Thymus (tissue), 11 donors: ENCODE measurements at regions not wholly inside any gene's neighbourhood (a gene's known extent, or its start where the extent isn't known, plus 50 kb on each side); places are given as distances from the start of the nearest gene placed in this dataset.

ENCODE experiments used
- DNase-seq, 9 donors: peaks; one replicate each; pipeline ENCODE4 v3.0.0-alpha.2; 2013; ENCODE audit warnings: low spot score in 9 of 9, low read depth in 6 of 9, missing footprints in 1 of 9
- H3K27ac ChIP-seq, 2 donors: one replicate each; pipeline ENCODE4 v1.5.1; 2013; ENCODE audit warnings: control low read depth in 1 of 2, low read depth in 1 of 2, low read length in 1 of 2, mild to moderate bottlenecking in 1 of 2, moderate library complexity in 1 of 2
- H3K27me3 ChIP-seq, 2 donors: one replicate each; pipeline ENCODE4 v1.5.1; 2013; ENCODE audit warnings: low read length in 1 of 2; ENCODE audit not compliant: control insufficient read depth in 2 of 2, insufficient read depth in 1 of 2
- H3K36me3 ChIP-seq, 2 donors: one replicate each; pipeline ENCODE4 v1.5.1; 2013; ENCODE audit warnings: low read length in 1 of 2, mild to moderate bottlenecking in 1 of 2, moderate library complexity in 1 of 2; ENCODE audit not compliant: control insufficient read depth in 2 of 2, insufficient read depth in 2 of 2
- H3K4me1 ChIP-seq, 2 donors: one replicate each; pipeline ENCODE4 v1.5.1; 2013; ENCODE audit warnings: low read length in 2 of 2; ENCODE audit not compliant: control insufficient read depth in 2 of 2, insufficient read depth in 2 of 2
- H3K4me3 ChIP-seq, 2 donors: one replicate each; pipeline ENCODE4 v1.5.1; 2013; ENCODE audit warnings: low read length in 2 of 2, control low read depth in 1 of 2, mild to moderate bottlenecking in 1 of 2
- H3K9me3 ChIP-seq, 2 donors: one replicate each; pipeline ENCODE4 v1.5.1; 2013; ENCODE audit warnings: low read length in 1 of 2, mild to moderate bottlenecking in 1 of 2; ENCODE audit not compliant: control insufficient read depth in 2 of 2, insufficient read depth in 1 of 2
- WGBS: extraction: QIAGEN DNeasy Blood & Tissue Kit; methylation state at CpG from one replicate; pipeline ENCODE4 v1.1.7; 2013; 5-methylcytosine and 5-hydroxymethylcytosine counted together
- donor health status: healthy.

DNA sequence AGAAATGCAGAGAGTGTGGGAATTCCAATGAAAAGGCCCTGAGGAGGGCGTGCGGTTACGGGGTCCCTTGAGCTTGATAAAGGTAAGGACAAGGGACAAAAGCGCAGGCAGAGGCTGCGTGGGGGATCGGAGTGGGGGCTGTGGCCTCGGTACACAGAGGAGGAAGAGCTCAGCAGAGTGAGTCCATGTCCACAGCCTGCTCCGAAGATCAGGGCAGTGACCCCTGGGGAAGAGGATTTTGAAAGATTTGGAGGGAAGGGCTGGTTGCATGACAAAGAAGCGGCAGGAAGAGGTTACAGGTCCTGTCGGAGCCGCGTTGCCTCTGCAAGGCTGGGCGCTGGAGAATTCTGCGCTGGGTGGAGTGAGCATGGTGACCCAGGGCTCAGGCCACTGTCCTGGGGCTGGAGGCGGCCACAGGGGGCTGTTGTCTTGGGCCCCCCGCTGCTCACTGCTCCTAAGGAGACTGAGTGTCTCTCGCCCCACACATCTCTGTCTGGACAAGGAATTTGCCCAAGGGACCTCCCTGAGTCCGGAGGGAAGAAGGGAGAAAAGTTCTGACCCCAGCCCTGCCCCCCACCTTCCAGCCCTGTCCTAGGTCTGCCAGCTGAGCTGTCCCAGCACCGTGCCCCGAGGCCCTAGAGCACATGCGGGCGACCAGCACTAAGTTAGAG, 69.8 kb upstream of the INSIG1 start:
- Histone ChIP-seq H3K4me1 (no peaks in the 10 kb centered on the region), H3K27ac (no peak overlapping the region), H3K9me3 (no peaks in the 10 kb centered on the region), H3K27me3 (peaks cover 0 to 10% of the 10 kb centered on the region in 2 donors), H3K36me3 (no peaks in the 10 kb centered on the region), H3K4me3 (no peak overlapping the region)
- no peak for DNase-seq
- 93% methylated on average over 22 of the region's 22 CpGs for WGBS

DNA sequence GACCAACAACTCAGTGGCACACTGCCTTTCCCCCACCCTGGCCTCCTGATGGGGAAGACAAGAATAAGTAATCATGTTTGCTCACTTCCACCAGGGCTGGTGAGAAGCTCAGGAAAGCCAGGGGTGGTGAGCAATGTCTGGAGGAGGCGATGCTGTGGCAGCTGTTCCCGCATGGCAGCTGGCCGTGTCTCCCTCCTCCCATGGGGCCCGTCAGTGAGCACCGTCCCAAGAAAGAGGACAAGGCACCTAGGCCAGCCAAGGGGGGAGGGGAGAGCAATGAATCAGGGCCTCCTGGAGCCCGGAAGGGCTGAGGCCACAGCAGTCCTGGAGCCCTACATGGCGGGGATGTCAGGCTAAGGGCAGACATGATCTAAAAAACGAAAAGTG, 69.2 kb upstream of the INSIG1 start:
- H3K27me3 ChIP-seq: peaks cover 0 to 10% of the 10 kb centered on the region in 2 donors
- H3K9me3 ChIP-seq: no peaks in the 10 kb centered on the region
- no peaks in the 10 kb centered on the region for H3K4me1 ChIP-seq
- no peak overlapping the region for H3K27ac ChIP-seq
- no peak overlapping the region for H3K4me3 ChIP-seq
- H3K36me3 ChIP-seq: no peaks in the 10 kb centered on the region
- no peak for DNase-seq
- WGBS: 96% methylated on average over 8 of the region's 8 CpGs

DNA sequence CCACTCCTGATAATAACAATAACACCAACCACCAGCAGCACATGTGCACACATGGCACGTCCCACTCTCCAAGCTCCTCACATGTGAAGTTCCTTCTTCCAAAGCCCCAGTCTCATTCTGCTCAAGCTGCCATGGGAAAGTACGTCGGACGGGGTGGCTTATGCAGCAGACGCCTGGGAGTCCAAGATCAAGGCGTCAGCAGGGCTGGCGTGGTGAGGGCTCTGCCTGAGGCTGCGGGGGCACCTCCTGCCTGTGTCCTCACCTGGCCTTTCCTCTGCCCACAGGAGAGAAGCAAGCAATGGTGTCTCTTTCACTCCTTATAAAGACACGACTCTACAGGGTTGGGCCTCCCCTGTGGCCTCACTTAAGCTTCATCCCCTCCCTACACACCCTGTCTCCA, 68.8 kb upstream of the INSIG1 start:
- no peaks in the 10 kb centered on the region for H3K4me1 ChIP-seq
- no peak for DNase-seq
- no peaks in the 10 kb centered on the region for H3K36me3 ChIP-seq
- H3K27ac ChIP-seq: no peak overlapping the region
- H3K9me3 ChIP-seq: no peaks in the 10 kb centered on the region
- WGBS: 96% methylated on average over 9 of the region's 9 CpGs
- peaks cover 0 to 10% of the 10 kb centered on the region in 2 donors for H3K27me3 ChIP-seq
- H3K4me3 ChIP-seq: no peak overlapping the region

DNA sequence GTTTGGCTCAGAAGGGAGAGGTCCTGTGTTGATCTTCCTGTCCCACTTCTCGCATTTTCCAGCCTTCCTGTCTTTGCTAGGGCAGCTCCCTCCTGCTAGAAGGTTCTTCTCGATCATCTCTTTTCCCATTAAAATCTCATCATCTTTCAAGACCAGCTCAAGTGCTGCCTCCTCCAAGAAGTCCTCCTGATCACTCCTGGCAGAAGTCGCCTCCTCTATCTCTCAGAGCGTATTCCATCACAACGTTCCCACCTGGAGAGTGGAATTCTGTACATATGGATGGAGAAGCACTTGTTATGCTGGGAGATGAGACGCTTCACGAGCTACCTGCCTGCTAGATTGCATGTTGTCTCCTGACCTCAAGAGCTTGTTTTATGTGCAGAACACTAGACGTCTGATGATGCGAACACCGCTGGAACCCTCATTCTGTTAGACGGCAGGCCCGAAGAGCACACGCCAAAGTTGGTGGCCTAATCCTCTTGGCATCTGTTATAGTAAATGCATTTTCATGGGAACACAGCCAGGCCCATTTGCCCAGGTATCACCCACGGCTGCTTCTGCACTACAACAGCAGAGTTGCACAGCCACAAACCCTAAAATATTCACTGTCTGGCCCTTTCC, 68.0 kb upstream of the INSIG1 start:
- no peak overlapping the region for H3K4me3 ChIP-seq
- no peaks in the 10 kb centered on the region for H3K4me1 ChIP-seq
- 94% methylated on average over 14 of the region's 14 CpGs for WGBS
- peaks cover 0 to 10% of the 10 kb centered on the region in 2 donors for H3K27me3 ChIP-seq
- no peak overlapping the region for H3K27ac ChIP-seq
- H3K36me3 ChIP-seq: no peaks in the 10 kb centered on the region
- H3K9me3 ChIP-seq: no peaks in the 10 kb centered on the region
- no peak for DNase-seq

DNA sequence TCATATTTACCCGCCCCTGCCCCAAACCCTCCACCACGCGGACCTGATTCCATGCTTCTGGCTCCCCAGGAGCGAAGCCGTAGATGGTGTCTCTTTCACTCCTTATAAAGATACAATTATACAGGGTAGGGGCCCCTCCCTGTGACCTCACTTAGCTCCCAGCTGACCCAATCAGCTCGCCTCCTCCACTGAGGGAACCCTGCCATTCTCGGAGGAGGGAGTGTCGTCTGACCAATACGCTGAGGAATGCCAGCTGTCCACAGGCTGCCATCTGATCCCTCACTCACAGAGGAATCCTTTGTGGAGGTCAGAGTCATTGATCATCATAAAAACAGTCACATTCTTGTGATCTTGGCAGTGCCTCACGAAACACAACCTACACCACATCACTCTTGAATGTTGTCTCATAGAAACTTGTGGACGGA, 67.5 kb upstream of the INSIG1 start:
- Histone ChIP-seq H3K27me3 (peaks cover 0 to 10% of the 10 kb centered on the region in 2 donors), H3K36me3 (no peaks in the 10 kb centered on the region), H3K9me3 (no peaks in the 10 kb centered on the region), H3K27ac (no peak overlapping the region), H3K4me1 (no peaks in the 10 kb centered on the region), H3K4me3 (no peak overlapping the region)
- WGBS: 95% methylated on average over 11 of the region's 11 CpGs
- no peak for DNase-seq

DNA sequence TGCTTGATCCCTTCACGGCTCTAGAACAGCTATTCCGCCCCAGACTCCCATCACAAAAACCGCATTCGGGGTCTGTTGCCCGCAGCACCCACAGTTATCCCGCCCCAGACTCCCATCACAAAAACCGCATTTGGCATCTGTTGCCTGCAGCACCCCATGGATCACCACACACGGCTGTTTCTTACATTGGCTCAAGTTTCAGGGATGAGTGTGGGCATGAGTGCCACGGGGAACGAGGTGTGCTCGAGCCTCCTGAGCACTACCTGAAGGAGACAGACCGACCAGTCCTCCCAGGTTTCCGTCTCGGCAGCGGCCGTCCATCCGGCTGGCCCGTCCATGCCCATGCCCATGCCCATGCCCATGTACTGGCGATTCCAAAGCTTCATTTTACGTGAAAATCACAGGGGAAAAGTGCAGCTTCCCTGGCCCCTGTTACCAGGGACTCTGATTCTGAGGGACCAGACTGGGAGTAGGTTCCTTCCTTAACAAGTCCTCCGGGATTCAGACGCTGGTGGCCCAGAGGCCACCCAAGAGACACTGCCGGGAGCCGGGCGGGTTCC, 66.4 kb upstream of the INSIG1 start:
- peaks cover 0 to 10% of the 10 kb centered on the region in 2 donors for H3K27me3 ChIP-seq
- no peaks in the 10 kb centered on the region for H3K4me1 ChIP-seq
- no peak for DNase-seq
- no peak overlapping the region for H3K4me3 ChIP-seq
- no peaks in the 10 kb centered on the region for H3K9me3 ChIP-seq
- no peak overlapping the region for H3K27ac ChIP-seq
- H3K36me3 ChIP-seq: no peaks in the 10 kb centered on the region
- WGBS: 96% methylated on average over 25 of the region's 25 CpGs

DNA sequence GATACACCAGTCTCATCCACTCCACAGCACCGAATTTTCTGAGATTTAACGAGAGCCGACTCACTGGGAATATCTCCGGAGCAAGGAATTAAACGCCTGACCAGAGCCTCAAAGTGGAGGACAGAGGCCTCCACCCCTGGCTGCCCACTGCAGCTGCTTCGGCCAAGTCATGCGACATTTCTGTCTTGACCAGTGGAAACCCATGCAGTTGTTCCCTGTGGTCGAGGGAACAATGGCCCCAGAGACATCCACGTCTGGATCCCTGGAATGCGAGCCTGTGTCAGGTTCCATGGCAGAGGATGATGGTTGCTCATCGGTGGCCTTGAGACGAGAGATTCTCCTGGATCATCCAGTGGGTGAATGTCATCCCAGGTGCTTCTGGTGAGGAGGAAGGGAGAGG, 65.7 kb upstream of the INSIG1 start:
- WGBS: 97% methylated on average over 12 of the region's 12 CpGs
- H3K27me3 ChIP-seq: peaks cover 0 to 10% of the 10 kb centered on the region in 2 donors
- no peak for DNase-seq
- H3K4me3 ChIP-seq: no peak overlapping the region
- H3K36me3 ChIP-seq: no peaks in the 10 kb centered on the region
- H3K9me3 ChIP-seq: no peaks in the 10 kb centered on the region
- H3K27ac ChIP-seq: no peak overlapping the region
- H3K4me1 ChIP-seq: no peaks in the 10 kb centered on the region

DNA sequence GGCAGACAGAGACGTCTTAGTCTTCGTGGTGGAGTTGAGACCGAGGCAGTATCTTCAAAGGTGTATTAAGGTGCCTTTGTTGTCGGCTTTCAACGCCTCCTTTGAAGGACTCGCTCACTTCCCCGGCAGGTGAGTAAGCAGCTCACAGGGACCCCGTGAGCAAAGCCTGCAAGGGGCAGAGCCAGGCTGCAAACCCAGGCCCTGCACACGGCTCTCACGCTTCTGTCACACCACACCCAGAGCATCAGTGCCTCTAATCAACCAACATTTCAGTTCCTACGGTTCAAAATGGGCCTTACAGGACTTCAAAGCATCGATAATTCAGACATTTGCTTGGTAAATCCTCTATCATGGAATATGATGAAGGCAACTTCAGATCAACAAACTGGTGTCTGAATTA, 64.8 kb upstream of the INSIG1 start:
- DNase-seq: no peak
- no peaks in the 10 kb centered on the region for H3K9me3 ChIP-seq
- no peak overlapping the region for H3K4me3 ChIP-seq
- WGBS: 86% methylated on average over 12 of the region's 12 CpGs
- H3K36me3 ChIP-seq: no peaks in the 10 kb centered on the region
- no peaks in the 10 kb centered on the region for H3K4me1 ChIP-seq
- H3K27ac ChIP-seq: no peak overlapping the region
- peaks cover 0 to 4% of the 10 kb centered on the region in 2 donors for H3K27me3 ChIP-seq

DNA sequence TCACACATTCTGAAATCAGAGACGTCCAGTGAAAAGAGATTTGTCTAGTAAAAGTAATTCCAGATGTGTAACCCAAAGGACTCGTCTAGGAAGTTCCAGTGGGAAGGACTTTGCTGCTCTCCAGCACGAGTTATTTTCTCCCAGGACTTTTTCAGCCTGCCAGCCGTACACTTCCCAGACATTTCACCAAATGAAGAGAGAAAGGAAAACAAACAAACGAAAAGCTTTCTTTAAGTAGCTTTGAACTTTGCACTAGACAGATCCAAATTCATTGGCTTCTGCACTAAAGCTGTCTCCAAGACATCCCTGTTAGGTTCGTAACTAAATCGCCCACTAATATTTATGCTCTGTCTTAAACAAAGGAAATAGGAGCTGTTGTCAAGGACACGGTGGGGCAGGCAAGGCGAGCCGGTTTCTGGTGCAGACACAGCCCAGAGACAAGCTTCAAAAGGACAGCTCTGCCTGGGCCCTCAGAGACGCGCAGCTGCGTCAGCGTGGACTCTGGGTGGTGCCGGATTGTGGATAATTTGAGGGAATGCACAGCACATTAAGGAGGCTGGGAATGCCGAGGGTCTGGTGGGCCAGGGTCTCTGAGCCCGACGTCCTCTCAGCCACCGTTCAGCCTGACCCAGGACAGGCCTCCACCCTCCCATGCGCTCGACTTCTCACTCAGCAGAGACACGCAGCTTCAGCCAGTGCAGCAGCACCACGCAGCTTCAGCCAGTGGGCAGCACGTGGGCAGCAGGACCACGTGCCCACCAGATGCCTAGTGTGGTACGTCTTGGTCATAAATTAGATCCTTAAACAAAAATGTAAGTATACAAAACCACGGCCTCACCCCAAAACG, 64.1 kb upstream of the INSIG1 start:
- Histone ChIP-seq H3K27me3 (peaks cover 0 to 2% of the 10 kb centered on the region in 2 donors), H3K4me3 (no peak overlapping the region), H3K4me1 (no peaks in the 10 kb centered on the region), H3K27ac (no peak overlapping the region), H3K36me3 (no peaks in the 10 kb centered on the region), H3K9me3 (no peaks in the 10 kb centered on the region)
- no peak for DNase-seq
- WGBS: 89% methylated on average over 28 of the region's 28 CpGs
